ENCODE measurements at regions not wholly inside any gene's neighbourhood (a gene's known extent, or its start where the extent isn't known, plus 50 kb on each side); places are given as distances from the start of the nearest gene placed in this dataset.

GRCh38 chr1:90100566-90100965, 105.7 kb downstream of the ZNF326 start:
- Mint-ChIP-seq H3K4me1 (ENCODE audit: low read depth) (no peaks in the 10 kb centered on the region), H3K27ac (no peak overlapping the region), H3K4me3 (no peak overlapping the region), H3K9me3 (no peaks in the 10 kb centered on the region), H3K36me3 (ENCODE audit: low read depth) (no peaks in the 10 kb centered on the region), H3K27me3 (ENCODE audit: insufficient read depth) (peaks cover 14% of the 10 kb centered on the region)
- DNase-seq = no peak
- TF ChIP-seq CTCF (IDR thresholded peaks at IDR 0.05) = no peak

GRCh38 chr1:90092441-90092840, 97.5 kb downstream of the ZNF326 start:
- no peak for DNase-seq
- no peak overlapping the region for H3K4me3 Mint-ChIP-seq
- H3K27ac Mint-ChIP-seq = no peak overlapping the region
- H3K36me3 Mint-ChIP-seq (ENCODE audit: low read depth) = no peaks in the 10 kb centered on the region
- peaks cover 6% of the 10 kb centered on the region; the same call in 1 of the 2 replicates for H3K27me3 Mint-ChIP-seq (ENCODE audit: insufficient read depth)
- no peaks in the 10 kb centered on the region for H3K9me3 Mint-ChIP-seq
- H3K4me1 Mint-ChIP-seq (ENCODE audit: low read depth) = no peaks in the 10 kb centered on the region
- no peak for TF ChIP-seq CTCF (IDR thresholded peaks at IDR 0.05)

All from HFFc6 (cell line).